NCI-H2171 (cell line): ENCODE measurements at regions not wholly inside any gene's neighbourhood (a gene's known extent, or its start where the extent isn't known, plus 50 kb on each side); places are given as distances from the start of the nearest gene placed in this dataset.

Source experiments
- DNase-seq: peaks from one replicate; lab custom pipeline; 2025; lab: John Stamatoyannopoulos, UW

GRCh38 chr2:220167956-220168355 lies 540.5 kb downstream of the SLC4A3 start:
- DNase-seq, result no peak

DNA sequence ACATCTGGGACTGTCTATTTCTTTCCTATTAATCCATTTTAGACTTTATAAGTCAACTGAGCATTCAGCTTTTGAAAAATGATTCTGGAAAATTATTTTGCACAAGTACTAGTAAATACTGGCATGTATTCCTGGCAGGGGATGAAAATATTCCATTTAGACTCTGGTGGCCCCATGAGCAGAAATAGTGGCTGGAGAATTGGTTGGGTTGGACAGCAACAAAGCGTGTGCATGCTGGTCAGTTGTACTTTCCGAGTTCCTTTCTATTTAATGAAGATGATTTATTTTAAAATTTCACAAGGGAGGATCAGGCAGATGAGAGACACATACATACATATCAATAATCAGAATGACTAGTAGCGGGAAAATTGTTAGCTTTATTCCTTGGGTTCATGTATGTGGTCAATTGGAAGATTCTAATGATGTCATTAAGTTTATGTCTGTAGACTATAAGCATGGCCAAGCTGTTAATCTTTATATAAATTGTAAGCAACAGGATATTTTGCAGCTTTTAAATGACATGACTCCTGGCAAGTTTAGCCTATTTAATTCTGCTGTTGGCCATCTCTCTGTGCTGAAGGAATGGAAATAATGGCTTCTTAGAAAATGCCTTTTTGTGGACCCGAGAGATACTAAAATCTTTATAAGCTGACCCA lies 541.6 kb downstream of the SLC4A3 start:
- DNase-seq, result no peak

GRCh38 chr2:220174826-220175225 lies 547.4 kb downstream of the SLC4A3 start:
- no peak for DNase-seq

- no peak for DNase-seq
These were observed 548.5 kb downstream of the SLC4A3 start for GRCh38 chr2:220175967-220176366.

DNA sequence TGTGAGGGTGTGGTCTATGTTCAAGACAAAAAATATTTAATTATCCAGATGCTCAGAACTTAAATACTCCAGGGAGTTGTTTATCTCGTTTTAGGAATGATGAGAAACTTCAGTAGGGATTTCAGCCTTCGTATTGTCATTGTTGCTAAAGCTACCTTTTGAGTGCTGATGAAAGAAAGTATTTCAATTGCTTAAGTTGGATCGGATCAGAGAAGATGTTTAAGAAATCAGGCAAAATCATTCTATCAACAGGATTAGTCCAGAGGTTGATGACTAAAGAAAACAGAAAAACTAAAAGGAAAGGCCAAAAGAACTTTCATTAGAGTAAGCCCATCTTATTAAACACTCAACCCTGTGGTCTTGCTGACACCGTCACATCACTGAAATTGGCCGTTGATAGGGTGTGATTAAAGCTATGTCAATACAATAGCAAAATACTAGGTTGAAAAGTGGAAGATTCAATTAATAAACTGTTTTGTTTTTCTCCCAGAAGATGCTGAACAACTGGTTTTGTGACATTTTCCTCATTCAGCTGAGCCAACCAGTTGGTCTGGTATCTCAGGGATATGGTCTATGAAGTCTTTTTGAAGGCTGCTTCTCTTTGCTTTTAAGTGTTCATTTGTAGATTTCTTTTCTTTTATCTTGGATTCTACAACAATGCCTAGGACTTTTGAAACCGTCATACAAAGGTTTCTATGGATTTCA lies 551.7 kb downstream of the SLC4A3 start:
- DNase-seq, result no peak

DNA sequence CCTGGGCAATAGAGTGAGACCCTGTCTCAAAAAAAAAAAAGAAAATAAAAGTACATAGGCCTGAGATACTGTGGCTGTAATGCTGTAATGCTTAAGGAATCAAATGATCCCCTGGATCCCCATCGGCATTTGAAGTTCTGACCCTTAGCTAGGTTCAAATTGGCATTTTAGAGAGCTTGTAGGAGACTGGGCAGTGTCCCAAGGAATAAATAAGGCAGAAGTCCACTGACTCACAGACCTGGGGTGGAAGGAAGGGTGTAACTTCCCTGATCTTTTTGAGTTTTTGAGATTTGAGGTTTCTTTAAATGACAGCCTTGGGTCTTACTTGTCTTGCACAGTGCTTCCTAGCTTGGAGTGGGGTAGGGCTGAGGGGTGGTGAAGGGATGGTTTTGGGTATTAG lies 553.7 kb downstream of the SLC4A3 start:
- DNase-seq, result no peak

GRCh38 chr2:220182790-220183189 lies 555.4 kb downstream of the SLC4A3 start:
- no peak for DNase-seq

- DNase-seq, result no peak
These were observed 558.4 kb downstream of the SLC4A3 start for GRCh38 chr2:220185766-220186305.

GRCh38 chr2:220188031-220188430 lies 560.6 kb downstream of the SLC4A3 start:
- DNase-seq, result no peak

GRCh38 chr2:220191031-220191430 lies 563.6 kb downstream of the SLC4A3 start:
- no peak for DNase-seq

GRCh38 chr2:220191737-220192136 lies 564.3 kb downstream of the SLC4A3 start:
- DNase-seq, result no peak

- no peak for DNase-seq
These were observed 565.7 kb downstream of the SLC4A3 start for GRCh38 chr2:220192994-220193753.

DNA sequence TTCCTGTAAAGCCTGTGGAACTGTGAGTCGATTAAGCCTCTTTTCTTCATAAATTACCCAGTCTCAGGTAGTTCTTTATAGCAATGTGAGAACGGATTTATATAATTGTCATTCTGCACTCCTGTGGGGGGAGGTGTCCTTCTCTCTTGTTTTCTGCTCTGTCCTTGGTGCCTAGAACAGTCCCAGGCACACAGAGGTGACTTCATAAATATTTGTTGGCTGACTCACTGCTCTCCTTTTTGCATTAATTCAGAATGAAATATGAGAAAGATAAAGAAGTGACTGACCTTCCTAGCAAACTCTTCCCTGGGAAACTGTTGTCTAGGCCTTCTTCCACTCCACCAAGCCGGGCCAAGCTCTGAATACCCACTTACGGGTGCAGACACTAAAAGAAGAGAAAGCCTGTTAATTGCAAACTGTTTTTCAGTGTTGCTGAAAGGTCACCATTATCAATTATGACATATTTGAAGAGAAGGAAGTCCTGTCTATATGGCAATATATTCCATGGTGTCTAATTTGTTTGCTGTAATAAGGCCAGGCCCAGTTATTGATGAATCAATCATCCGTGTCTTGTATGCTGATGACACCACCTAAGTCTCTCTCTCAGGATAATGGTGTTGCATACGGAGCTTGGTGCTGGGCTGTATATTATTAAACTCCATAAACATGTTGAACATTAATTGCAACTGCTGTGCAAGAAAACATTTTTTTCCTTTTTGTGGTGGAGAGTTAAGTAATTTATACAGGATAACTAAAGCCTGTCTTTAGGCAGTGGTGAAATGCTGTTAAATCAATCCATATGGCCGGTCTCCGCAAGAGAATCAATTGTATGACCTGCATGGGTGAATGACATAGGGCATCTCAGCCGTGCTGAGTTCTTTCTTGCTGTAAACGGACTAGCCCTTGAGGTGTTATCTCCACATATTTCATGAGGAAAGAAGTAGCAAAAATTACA lies 567.5 kb downstream of the SLC4A3 start:
- DNase-seq, result no peak

- peak; percentile 33 for DNase-seq
These were observed 571.5 kb downstream of the SLC4A3 start for GRCh38 chr2:220198896-220199295.

- no peak for DNase-seq
These were observed 574.6 kb downstream of the SLC4A3 start for GRCh38 chr2:220202066-220202465.

DNA sequence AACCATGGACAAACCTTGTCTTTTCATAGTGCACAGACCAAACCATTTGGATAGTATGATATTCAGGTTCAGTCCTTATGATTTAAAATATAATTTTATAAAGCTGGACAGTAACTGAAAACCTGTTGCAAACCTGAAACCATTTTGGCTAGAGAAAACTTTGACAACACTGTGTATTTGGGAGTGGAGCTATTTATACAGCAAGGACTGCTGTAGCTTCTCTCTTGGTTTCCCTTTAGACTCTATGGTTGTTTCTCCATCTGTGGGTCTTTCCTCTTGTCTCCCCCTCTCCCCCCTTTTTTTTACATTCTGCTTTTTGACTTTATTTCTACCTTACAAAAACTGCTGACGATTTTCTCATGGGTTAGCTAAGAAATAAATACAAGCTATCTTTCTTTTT lies 581.7 kb downstream of the SLC4A3 start:
- DNase-seq, result no peak

DNA sequence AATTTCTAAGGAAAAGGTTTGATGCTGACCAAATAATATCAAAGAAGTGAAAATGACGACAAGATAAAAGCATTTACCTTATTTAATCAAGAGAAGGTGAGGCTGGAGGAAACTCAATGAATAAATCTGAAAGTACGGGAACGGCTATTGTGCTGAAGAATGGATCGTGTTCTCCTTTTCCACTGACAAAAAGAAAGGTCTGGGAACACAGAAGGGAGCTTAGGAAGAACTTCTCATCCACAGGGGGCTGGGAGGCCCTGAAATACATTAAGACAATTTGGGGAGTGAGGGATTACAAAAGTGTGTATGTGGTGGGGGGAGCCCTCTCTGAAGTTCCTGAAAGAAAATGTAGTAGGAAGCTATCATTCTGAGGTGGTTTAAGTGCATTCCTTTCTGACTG lies 582.3 kb downstream of the SLC4A3 start:
- no peak for DNase-seq

DNA sequence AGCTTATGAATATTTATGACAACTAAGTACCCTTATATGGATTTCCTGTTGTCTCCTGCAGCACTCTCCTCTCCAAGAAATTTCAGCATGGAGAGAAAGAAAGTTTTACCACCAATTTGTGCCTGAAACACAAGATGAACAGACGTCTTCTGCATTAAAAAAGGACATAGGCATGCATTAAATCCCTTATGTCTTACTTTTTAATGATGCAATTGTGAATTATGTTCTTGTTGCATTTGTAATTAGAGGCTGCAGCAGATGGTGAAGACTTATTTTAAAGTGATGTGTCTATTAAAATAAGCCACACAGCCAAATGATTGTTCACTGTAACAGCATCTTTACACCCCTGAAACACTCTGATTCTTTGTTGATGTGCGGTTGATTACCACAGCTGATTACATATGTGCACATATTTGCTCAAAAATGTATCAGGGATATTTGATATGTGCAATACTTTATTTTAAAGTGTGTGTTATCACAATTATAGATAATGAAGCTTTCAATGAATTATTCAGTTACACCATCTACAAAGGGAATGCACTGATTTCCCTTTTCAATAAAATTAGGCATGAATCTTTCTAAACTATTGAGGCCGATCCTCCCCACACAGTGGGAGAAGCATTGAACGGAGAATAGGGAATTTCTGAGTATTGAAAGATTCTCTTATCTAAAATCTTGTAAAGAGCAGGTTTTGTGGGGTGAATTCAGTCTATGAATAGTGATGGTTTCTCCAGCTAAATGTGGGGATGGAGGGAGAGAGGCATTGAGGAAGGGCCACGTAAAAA lies 585.1 kb downstream of the SLC4A3 start:
- DNase-seq, result no peak

GRCh38 chr2:220215785-220216184 lies 588.4 kb downstream of the SLC4A3 start:
- peak; percentile 64 for DNase-seq

GRCh38 chr2:220219371-220219770 lies 591.9 kb downstream of the SLC4A3 start:
- no peak for DNase-seq

- DNase-seq, result no peak
These were observed 592.6 kb downstream of the SLC4A3 start for GRCh38 chr2:220220009-220220408.
